ENCODE measurements at regions not wholly inside any gene's neighbourhood (a gene's known extent, or its start where the extent isn't known, plus 50 kb on each side); places are given as distances from the start of the nearest gene placed in this dataset.

- Histone ChIP-seq H3K9me3 (ENCODE audit: low read length) (no peaks in the 10 kb centered on the region), H3K4me1 (ENCODE audit: insufficient read depth, low read length) (no peaks in the 10 kb centered on the region), H3K9ac (ENCODE audit: low read length) (no peak overlapping the region), H3K4me3 (ENCODE audit: low read depth in 1 of 2, low read length in 2 of 2) (no peak overlapping the region), H3K27me3 (ENCODE audit: control insufficient read depth in 1 of 2, insufficient read depth in 2 of 2, low read length in 2 of 2) (no peaks in the 10 kb centered on the region), H3K27ac (ENCODE audit: low read depth, low read length) (no peak overlapping the region), H3K36me3 (ENCODE audit: insufficient read depth, low read length) (no peaks in the 10 kb centered on the region)
Measured at GRCh38 chr14:54309615-54310014, 87.2 kb upstream of the CDKN3 start.

GRCh38 chr14:54310151-54310850 is 86.5 kb upstream of the CDKN3 start:
- Histone ChIP-seq H3K9ac (ENCODE audit: low read length) (no peak overlapping the region), H3K36me3 (ENCODE audit: insufficient read depth, low read length) (no peaks in the 10 kb centered on the region), H3K27ac (ENCODE audit: low read depth, low read length) (no peak overlapping the region), H3K27me3 (ENCODE audit: control insufficient read depth in 1 of 2, insufficient read depth in 2 of 2, low read length in 2 of 2) (no peaks in the 10 kb centered on the region), H3K4me3 (ENCODE audit: low read depth in 1 of 2, low read length in 2 of 2) (no peak overlapping the region), H3K4me1 (ENCODE audit: insufficient read depth, low read length) (no peaks in the 10 kb centered on the region), H3K9me3 (ENCODE audit: low read length) (no peaks in the 10 kb centered on the region)

- Histone ChIP-seq H3K4me3 (ENCODE audit: low read depth in 1 of 2, low read length in 2 of 2) (no peak overlapping the region), H3K27me3 (ENCODE audit: control insufficient read depth in 1 of 2, insufficient read depth in 2 of 2, low read length in 2 of 2) (no peaks in the 10 kb centered on the region), H3K9me3 (ENCODE audit: low read length) (no peaks in the 10 kb centered on the region), H3K36me3 (ENCODE audit: insufficient read depth, low read length) (no peaks in the 10 kb centered on the region), H3K4me1 (ENCODE audit: insufficient read depth, low read length) (no peaks in the 10 kb centered on the region), H3K27ac (ENCODE audit: low read depth, low read length) (no peak overlapping the region), H3K9ac (ENCODE audit: low read length) (no peak overlapping the region)
Measured at GRCh38 chr14:54310851-54311228, 86.0 kb upstream of the CDKN3 start.

DNA sequence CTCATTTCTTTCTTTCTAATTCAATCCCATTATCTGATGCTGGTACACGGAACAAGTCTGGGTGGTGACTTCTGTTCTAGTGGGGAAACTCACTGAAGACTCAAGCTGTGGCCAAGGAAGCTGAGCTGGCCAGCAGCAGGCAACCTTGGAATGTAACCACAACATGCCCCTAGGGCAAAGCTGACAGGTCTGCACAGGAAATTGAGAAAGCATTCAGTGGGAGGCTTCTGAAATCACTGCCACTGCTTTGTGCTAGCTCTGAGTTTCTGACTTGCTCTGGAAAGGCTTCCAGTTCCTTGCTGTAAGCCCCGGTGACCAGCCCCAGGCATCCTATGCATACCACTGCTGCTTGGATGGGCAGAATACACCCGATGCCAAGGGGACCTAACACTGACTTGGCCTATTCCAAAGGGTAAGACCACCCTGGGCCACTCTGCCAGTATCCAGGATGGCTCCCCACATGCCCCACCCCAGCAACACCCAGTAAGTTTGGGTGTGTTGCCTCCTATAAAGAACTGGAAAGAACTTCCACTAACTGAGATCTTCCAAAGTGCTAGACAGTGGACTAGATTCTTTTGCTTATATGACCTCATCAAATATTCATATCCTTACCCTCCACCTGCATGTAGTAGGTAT is 84.5 kb upstream of the CDKN3 start:
- Histone ChIP-seq H3K27me3 (ENCODE audit: control insufficient read depth in 1 of 2, insufficient read depth in 2 of 2, low read length in 2 of 2) (no peaks in the 10 kb centered on the region), H3K4me1 (ENCODE audit: insufficient read depth, low read length) (no peaks in the 10 kb centered on the region), H3K36me3 (ENCODE audit: insufficient read depth, low read length) (no peaks in the 10 kb centered on the region), H3K9me3 (ENCODE audit: low read length) (no peaks in the 10 kb centered on the region), H3K4me3 (ENCODE audit: low read depth in 1 of 2, low read length in 2 of 2) (no peak overlapping the region), H3K9ac (ENCODE audit: low read length) (no peak overlapping the region), H3K27ac (ENCODE audit: low read depth, low read length) (no peak overlapping the region)

DNA sequence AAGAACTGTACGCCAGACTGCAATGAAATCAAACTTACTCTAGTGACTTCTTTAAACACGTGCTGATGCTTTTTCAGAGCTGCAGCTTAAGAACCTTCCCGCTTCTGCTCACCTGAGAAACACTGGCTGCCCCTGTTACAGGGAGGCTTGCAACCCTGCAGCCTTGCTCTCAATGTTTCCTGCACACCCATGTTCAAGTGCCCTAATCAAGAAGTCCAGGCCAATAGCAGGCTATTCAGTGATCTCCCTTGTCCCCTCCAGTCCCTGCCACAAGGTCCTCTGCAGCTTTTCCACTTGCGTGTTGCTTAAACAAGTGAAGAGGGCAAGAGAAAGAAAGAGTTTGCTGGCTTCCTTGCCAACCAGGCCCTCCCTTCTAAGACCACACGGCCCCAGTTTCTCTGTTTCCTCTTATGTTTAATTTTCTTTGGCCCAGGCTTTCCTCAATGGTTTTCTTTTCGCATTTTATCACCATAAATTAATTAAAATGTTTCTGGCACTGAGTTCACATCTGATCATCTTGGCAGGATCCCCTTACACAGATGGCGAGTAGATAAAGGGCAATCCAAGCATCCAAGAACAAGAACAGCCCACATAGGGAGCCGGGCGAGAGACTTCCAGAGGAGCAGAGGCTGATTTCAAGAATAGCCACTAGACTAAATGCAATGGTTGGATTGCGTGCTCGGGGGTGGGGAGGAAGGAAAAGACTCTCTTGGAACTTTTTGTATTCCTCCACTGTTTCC is 82.3 kb upstream of the CDKN3 start:
- Histone ChIP-seq H3K9me3 (ENCODE audit: low read length) (no peaks in the 10 kb centered on the region), H3K4me3 (ENCODE audit: low read depth in 1 of 2, low read length in 2 of 2) (no peak overlapping the region), H3K27me3 (ENCODE audit: control insufficient read depth in 1 of 2, insufficient read depth in 2 of 2, low read length in 2 of 2) (no peaks in the 10 kb centered on the region), H3K27ac (ENCODE audit: low read depth, low read length) (no peak overlapping the region), H3K9ac (ENCODE audit: low read length) (no peak overlapping the region), H3K4me1 (ENCODE audit: insufficient read depth, low read length) (no peaks in the 10 kb centered on the region), H3K36me3 (ENCODE audit: insufficient read depth, low read length) (no peaks in the 10 kb centered on the region)

DNA sequence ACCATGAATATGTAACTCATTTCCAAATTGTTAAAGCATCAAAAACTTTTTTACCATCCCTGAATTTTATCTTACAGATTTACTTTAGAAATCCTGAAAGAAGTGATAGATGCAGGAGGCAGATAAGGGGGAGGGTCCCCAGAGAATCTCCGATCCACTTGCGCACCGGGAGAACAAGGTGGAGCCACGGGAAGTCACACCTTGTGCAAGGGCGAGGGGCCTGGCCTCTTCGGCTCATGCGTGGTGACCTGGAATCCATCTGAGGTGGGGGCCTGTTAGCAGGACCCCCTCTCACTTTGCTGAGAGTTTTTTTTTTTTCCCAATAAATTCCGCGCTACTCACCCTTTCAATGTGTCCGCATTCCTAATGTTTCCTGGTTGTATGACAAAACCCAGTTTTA is 80.2 kb upstream of the CDKN3 start:
- Histone ChIP-seq H3K27ac (ENCODE audit: low read depth, low read length) (no peak overlapping the region), H3K9ac (ENCODE audit: low read length) (no peak overlapping the region), H3K4me1 (ENCODE audit: insufficient read depth, low read length) (no peaks in the 10 kb centered on the region), H3K36me3 (ENCODE audit: insufficient read depth, low read length) (no peaks in the 10 kb centered on the region), H3K27me3 (ENCODE audit: control insufficient read depth in 1 of 2, insufficient read depth in 2 of 2, low read length in 2 of 2) (no peaks in the 10 kb centered on the region), H3K4me3 (ENCODE audit: low read depth in 1 of 2, low read length in 2 of 2) (no peak overlapping the region), H3K9me3 (ENCODE audit: low read length) (no peaks in the 10 kb centered on the region)

GRCh38 chr14:54317391-54317790 is 79.4 kb upstream of the CDKN3 start:
- H3K9ac ChIP-seq (ENCODE audit: low read length): no peak overlapping the region
- no peaks in the 10 kb centered on the region for H3K4me1 ChIP-seq (ENCODE audit: insufficient read depth, low read length)
- H3K36me3 ChIP-seq (ENCODE audit: insufficient read depth, low read length): no peaks in the 10 kb centered on the region
- H3K27me3 ChIP-seq (ENCODE audit: control insufficient read depth in 1 of 2, insufficient read depth in 2 of 2, low read length in 2 of 2): no peaks in the 10 kb centered on the region
- H3K9me3 ChIP-seq (ENCODE audit: low read length): no peaks in the 10 kb centered on the region
- no peak overlapping the region for H3K4me3 ChIP-seq (ENCODE audit: low read depth in 1 of 2, low read length in 2 of 2)
- no peak overlapping the region for H3K27ac ChIP-seq (ENCODE audit: low read depth, low read length)

- H3K4me3 ChIP-seq (ENCODE audit: low read depth in 1 of 2, low read length in 2 of 2): no peak overlapping the region
- H3K9ac ChIP-seq (ENCODE audit: low read length): no peak overlapping the region
- H3K9me3 ChIP-seq (ENCODE audit: low read length): no peaks in the 10 kb centered on the region
- H3K27me3 ChIP-seq (ENCODE audit: control insufficient read depth in 1 of 2, insufficient read depth in 2 of 2, low read length in 2 of 2): no peaks in the 10 kb centered on the region
- H3K36me3 ChIP-seq (ENCODE audit: insufficient read depth, low read length): no peaks in the 10 kb centered on the region
- no peaks in the 10 kb centered on the region for H3K4me1 ChIP-seq (ENCODE audit: insufficient read depth, low read length)
- no peak overlapping the region for H3K27ac ChIP-seq (ENCODE audit: low read depth, low read length)
Measured at GRCh38 chr14:54322246-54322645, 74.6 kb upstream of the CDKN3 start.

DNA sequence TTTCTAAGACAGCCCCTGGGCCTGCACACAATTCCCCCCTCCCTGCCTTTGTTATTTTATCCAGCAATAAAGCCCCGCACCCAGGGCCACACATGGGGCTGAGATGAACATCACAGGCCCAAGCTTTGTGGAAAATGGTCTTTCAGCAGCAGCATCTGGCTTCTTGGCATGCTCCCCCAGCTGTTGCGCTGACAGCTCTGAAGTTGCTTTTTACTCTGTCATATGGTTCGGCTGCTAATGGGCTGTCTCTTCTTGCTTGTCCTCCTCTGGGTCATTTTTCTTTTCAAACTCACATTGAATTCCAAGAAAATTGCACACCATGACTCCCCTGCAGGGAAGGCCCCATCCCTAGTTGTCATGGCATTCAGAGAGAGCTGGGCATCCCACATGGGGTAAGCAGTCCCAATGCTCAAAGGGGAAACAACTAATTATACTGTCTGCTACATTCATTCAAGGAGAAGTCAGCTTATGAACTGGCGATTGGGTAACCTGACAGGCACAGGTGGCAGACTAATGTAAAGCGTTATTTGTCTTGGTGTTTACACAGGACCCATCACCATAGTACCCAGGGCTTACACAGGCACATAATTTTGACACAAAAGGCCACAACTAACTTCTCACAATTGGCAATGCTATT is 74.0 kb upstream of the CDKN3 start:
- no peaks in the 10 kb centered on the region for H3K36me3 ChIP-seq (ENCODE audit: insufficient read depth, low read length)
- H3K27ac ChIP-seq (ENCODE audit: low read depth, low read length): no peak overlapping the region
- no peaks in the 10 kb centered on the region for H3K4me1 ChIP-seq (ENCODE audit: insufficient read depth, low read length)
- no peak overlapping the region for H3K4me3 ChIP-seq (ENCODE audit: low read depth in 1 of 2, low read length in 2 of 2)
- H3K9ac ChIP-seq (ENCODE audit: low read length): no peak overlapping the region
- H3K27me3 ChIP-seq (ENCODE audit: control insufficient read depth in 1 of 2, insufficient read depth in 2 of 2, low read length in 2 of 2): no peaks in the 10 kb centered on the region
- H3K9me3 ChIP-seq (ENCODE audit: low read length): no peaks in the 10 kb centered on the region

- no peaks in the 10 kb centered on the region for H3K4me1 ChIP-seq (ENCODE audit: insufficient read depth, low read length)
- no peak overlapping the region for H3K4me3 ChIP-seq (ENCODE audit: low read depth in 1 of 2, low read length in 2 of 2)
- H3K9ac ChIP-seq (ENCODE audit: low read length): no peak overlapping the region
- H3K36me3 ChIP-seq (ENCODE audit: insufficient read depth, low read length): no peaks in the 10 kb centered on the region
- H3K27ac ChIP-seq (ENCODE audit: low read depth, low read length): no peak overlapping the region
- H3K9me3 ChIP-seq (ENCODE audit: low read length): no peaks in the 10 kb centered on the region
- H3K27me3 ChIP-seq (ENCODE audit: control insufficient read depth in 1 of 2, insufficient read depth in 2 of 2, low read length in 2 of 2): no peaks in the 10 kb centered on the region
Measured at GRCh38 chr14:54325766-54326165, 71.0 kb upstream of the CDKN3 start.

GRCh38 chr14:54329082-54329695 is 67.6 kb upstream of the CDKN3 start:
- H3K4me3 ChIP-seq (ENCODE audit: low read depth in 1 of 2, low read length in 2 of 2): no peak overlapping the region

More at GRCh38 chr14:54329082-54329695, 67.6 kb upstream of the CDKN3 start:
- Histone ChIP-seq H3K4me1 (ENCODE audit: insufficient read depth, low read length) (no peaks in the 10 kb centered on the region), H3K36me3 (ENCODE audit: insufficient read depth, low read length) (no peaks in the 10 kb centered on the region), H3K27me3 (ENCODE audit: control insufficient read depth in 1 of 2, insufficient read depth in 2 of 2, low read length in 2 of 2) (no peaks in the 10 kb centered on the region), H3K9me3 (ENCODE audit: low read length) (no peaks in the 10 kb centered on the region), H3K27ac (ENCODE audit: low read depth, low read length) (no peak overlapping the region), H3K9ac (ENCODE audit: low read length) (no peak overlapping the region)
